HUES6 (cell line): ENCODE measurements at regions not wholly inside any gene's neighbourhood (a gene's known extent, or its start where the extent isn't known, plus 50 kb on each side); places are given as distances from the start of the nearest gene placed in this dataset.
A peak's percentile ranks its signal among the peaks of the same experiment; 100 is the strongest.

ENCODE experiments used
- H3K27ac ChIP-seq: 2 replicates; pipeline ENCODE4 v1.7.0; 2013; ENCODE audit warnings: low read depth, mild to moderate bottlenecking, low read length, inconsistent platforms
- H3K27me3 ChIP-seq: 2 replicates; pipeline ENCODE4 v1.6.1; 2013; ENCODE audit warnings: low read length; ENCODE audit not compliant: control insufficient read depth, insufficient read depth
- H3K36me3 ChIP-seq: 2 replicates; pipeline ENCODE4 v1.6.1; 2013; ENCODE audit warnings: low read length; ENCODE audit not compliant: control insufficient read depth, insufficient read depth
- H3K4me1 ChIP-seq: 2 replicates; pipeline ENCODE4 v1.6.1; 2013; ENCODE audit warnings: low read length; ENCODE audit not compliant: control insufficient read depth, insufficient read depth
- H3K4me3 ChIP-seq: 2 replicates; pipeline ENCODE4 v1.5.1; 2013; ENCODE audit warnings: low read depth, low read length
- H3K9ac ChIP-seq: one replicate; pipeline ENCODE4 v1.6.1; 2013; ENCODE audit warnings: mild to moderate bottlenecking, low read length
- H3K9me3 ChIP-seq: 2 replicates; pipeline ENCODE4 v1.6.1; 2013; ENCODE audit warnings: low read depth, low read length; ENCODE audit not compliant: control insufficient read depth, insufficient read depth

GRCh38 chrX:147693511-147693910 lies 218.2 kb upstream of the FMR1 start:
- Histone ChIP-seq H3K27me3 (peaks cover 100% of the 10 kb centered on the region), H3K36me3 (no peaks in the 10 kb centered on the region), H3K4me3 (no peak overlapping the region), H3K9me3 (no peaks in the 10 kb centered on the region), H3K9ac (no peak overlapping the region), H3K27ac (no peak overlapping the region), H3K4me1 (0 out of 2 replicates have a peak, but pooled peaks cover 3% of the 10 kb centered on the region)

GRCh38 chrX:147699061-147699460 lies 212.7 kb upstream of the FMR1 start:
- Histone ChIP-seq H3K4me1 (peaks cover 12% of the 10 kb centered on the region), H3K4me3 (0 out of 2 replicates have a peak overlapping the region, but pooled peaks have one; percentile 26), H3K9me3 (peaks cover 4% of the 10 kb centered on the region), H3K27me3 (peaks cover 100% of the 10 kb centered on the region), H3K27ac (no peak overlapping the region), H3K36me3 (no peaks in the 10 kb centered on the region), H3K9ac (no peak overlapping the region)

GRCh38 chrX:147710301-147710700 lies 201.4 kb upstream of the FMR1 start:
- no peaks in the 10 kb centered on the region for H3K36me3 ChIP-seq
- no peak overlapping the region for H3K9ac ChIP-seq
- no peaks in the 10 kb centered on the region for H3K9me3 ChIP-seq
- H3K27ac ChIP-seq, result no peak overlapping the region
- peaks cover 98% of the 10 kb centered on the region for H3K27me3 ChIP-seq
- H3K4me1 ChIP-seq, result no peaks in the 10 kb centered on the region
- no peak overlapping the region for H3K4me3 ChIP-seq

- no peaks in the 10 kb centered on the region for H3K36me3 ChIP-seq
- H3K9ac ChIP-seq, result no peak overlapping the region
- H3K27me3 ChIP-seq, result peaks cover 49% of the 10 kb centered on the region
These were observed 178.3 kb upstream of the FMR1 start for GRCh38 chrX:147733369-147733768.

GRCh38 chrX:147735364-147735763 lies 176.4 kb upstream of the FMR1 start:
- H3K9ac ChIP-seq, result no peak overlapping the region
- H3K27ac ChIP-seq, result no peak overlapping the region
- H3K4me3 ChIP-seq, result no peak overlapping the region
- no peaks in the 10 kb centered on the region for H3K9me3 ChIP-seq
- no peaks in the 10 kb centered on the region for H3K36me3 ChIP-seq
- H3K4me1 ChIP-seq, result peaks cover 14% of the 10 kb centered on the region
- peaks cover 40% of the 10 kb centered on the region for H3K27me3 ChIP-seq

More at GRCh38 chrX:147733369-147733768, 178.3 kb upstream of the FMR1 start:
- no peak overlapping the region for H3K4me3 ChIP-seq
- no peak overlapping the region for H3K27ac ChIP-seq
- peaks cover 14% of the 10 kb centered on the region for H3K4me1 ChIP-seq
- no peaks in the 10 kb centered on the region for H3K9me3 ChIP-seq

GRCh38 chrX:147736045-147736444 lies 175.7 kb upstream of the FMR1 start:
- H3K9ac ChIP-seq, result no peak overlapping the region
- H3K27me3 ChIP-seq, result peaks cover 41% of the 10 kb centered on the region
- peak overlapping the region; percentile 1; the same call in 1 of the 2 replicates for H3K4me3 ChIP-seq

GRCh38 chrX:147737690-147738089 lies 174.0 kb upstream of the FMR1 start:
- Histone ChIP-seq H3K36me3 (no peaks in the 10 kb centered on the region), H3K27me3 (peaks cover 41% of the 10 kb centered on the region), H3K27ac (no peak overlapping the region)

More at GRCh38 chrX:147736045-147736444, 175.7 kb upstream of the FMR1 start:
- Histone ChIP-seq H3K4me1 (peaks cover 14% of the 10 kb centered on the region), H3K27ac (no peak overlapping the region), H3K36me3 (no peaks in the 10 kb centered on the region), H3K9me3 (no peaks in the 10 kb centered on the region)

GRCh38 chrX:147738265-147738664 lies 173.5 kb upstream of the FMR1 start:
- Histone ChIP-seq H3K4me3 (no peak overlapping the region), H3K9ac (no peak overlapping the region), H3K4me1 (peaks cover 14% of the 10 kb centered on the region), H3K36me3 (no peaks in the 10 kb centered on the region), H3K9me3 (no peaks in the 10 kb centered on the region), H3K27me3 (peaks cover 42% of the 10 kb centered on the region), H3K27ac (no peak overlapping the region)

More at GRCh38 chrX:147737690-147738089, 174.0 kb upstream of the FMR1 start:
- Histone ChIP-seq H3K9me3 (no peaks in the 10 kb centered on the region), H3K4me3 (no peak overlapping the region), H3K4me1 (peaks cover 14% of the 10 kb centered on the region), H3K9ac (no peak overlapping the region)

- Histone ChIP-seq H3K9me3 (no peaks in the 10 kb centered on the region), H3K27ac (no peak overlapping the region), H3K27me3 (peaks cover 40% of the 10 kb centered on the region), H3K9ac (no peak overlapping the region), H3K36me3 (no peaks in the 10 kb centered on the region), H3K4me1 (peaks cover 15% of the 10 kb centered on the region), H3K4me3 (no peak overlapping the region)
These were observed 172.5 kb upstream of the FMR1 start for GRCh38 chrX:147739196-147739595.

- Histone ChIP-seq H3K36me3 (no peaks in the 10 kb centered on the region), H3K9me3 (no peaks in the 10 kb centered on the region), H3K9ac (no peak overlapping the region), H3K4me1 (peaks cover 8% of the 10 kb centered on the region; the same call in 1 of the 2 replicates), H3K27me3 (peaks cover 54% of the 10 kb centered on the region), H3K4me3 (no peak overlapping the region), H3K27ac (no peak overlapping the region)
These were observed 169.9 kb upstream of the FMR1 start for GRCh38 chrX:147741776-147742175.

- Histone ChIP-seq H3K27me3 (peaks cover 68% of the 10 kb centered on the region), H3K4me1 (peaks cover 4% of the 10 kb centered on the region; the same call in 1 of the 2 replicates), H3K4me3 (no peak overlapping the region), H3K9me3 (no peaks in the 10 kb centered on the region), H3K27ac (no peak overlapping the region), H3K36me3 (no peaks in the 10 kb centered on the region), H3K9ac (no peak overlapping the region)
These were observed 162.4 kb upstream of the FMR1 start for GRCh38 chrX:147749308-147749707.

- no peak overlapping the region for H3K27ac ChIP-seq
- no peaks in the 10 kb centered on the region for H3K36me3 ChIP-seq
- H3K9me3 ChIP-seq, result no peaks in the 10 kb centered on the region
- H3K9ac ChIP-seq, result no peak overlapping the region
- H3K27me3 ChIP-seq, result peaks cover 58% of the 10 kb centered on the region
- H3K4me3 ChIP-seq, result no peak overlapping the region
- no peaks in the 10 kb centered on the region for H3K4me1 ChIP-seq
These were observed 154.0 kb upstream of the FMR1 start for GRCh38 chrX:147757750-147758149.
